Naive thymus-derived CD4-positive, alpha-beta T cell (primary cell): ENCODE measurements at regions not wholly inside any gene's neighbourhood (a gene's known extent, or its start where the extent isn't known, plus 50 kb on each side); places are given as distances from the start of the nearest gene placed in this dataset.
A peak's percentile ranks its signal among the peaks of the same experiment; 100 is the strongest.
"Not testable (repeated sequence)": the region's sequence is repeated elsewhere in the genome, so short reads cannot be mapped to it uniquely, and the experiment has no call there.

ENCODE experiments used
- ATAC-seq: fragments of 150-1000 bp; cut with Tn5 transposase; 2 replicates; pipeline ENCODE4 v1.10.0; 2021; ENCODE audit warnings: mild to moderate bottlenecking, moderate library complexity
- CTCF ChIA-PET: fragments of 350-600 bp; sonication (Branson Sonifier 250); formaldehyde crosslinking; loops from one replicate; lab custom pipeline; 2021; ENCODE audit warnings: antibody characterized with exemption; lab: Charles Lee
- POLR2A ChIA-PET: fragments of 350-600 bp; sonication (Branson Sonifier 250); formaldehyde crosslinking; loops from one replicate; lab custom pipeline; 2021; ENCODE audit warnings: antibody characterized with exemption, inconsistent platforms; lab: Charles Lee
- DNase-seq, 9 donors: peaks; one replicate each; pipeline versions ENCODE4 v3.0.0 to v3.0.0-alpha.2; 2020 to 2022; ENCODE audit warnings: mixed read lengths in 1 of 9
- H3K27ac ChIP-seq: one replicate; pipeline ENCODE4 v1.7.0; 2013; ENCODE audit warnings: mild to moderate bottlenecking, low read depth, low read length, moderate library complexity
- H3K27me3 ChIP-seq, 2 donors: one replicate each; pipeline ENCODE4 v1.7.0; 2013; ENCODE audit warnings: low read length in 2 of 2, mild to moderate bottlenecking in 2 of 2, moderate library complexity in 2 of 2; ENCODE audit not compliant: control insufficient read depth in 2 of 2, insufficient read depth in 2 of 2
- H3K36me3 ChIP-seq, 3 experiments: 1 replicate in 2 of 3; 2 replicates in 1 of 3; pipeline ENCODE4 v1.7.0; 2013; ENCODE audit warnings: low read length in 3 of 3, mild to moderate bottlenecking in 3 of 3, moderate library complexity in 1 of 3; ENCODE audit not compliant: insufficient read depth in 3 of 3, control insufficient read depth in 2 of 3
- H3K4me1 ChIP-seq, 2 donors: one replicate each; pipeline ENCODE4 v1.7.0; 2013; ENCODE audit warnings: low read length in 2 of 2, mild to moderate bottlenecking in 2 of 2, moderate library complexity in 1 of 2; ENCODE audit not compliant: control insufficient read depth in 2 of 2, insufficient read depth in 2 of 2
- H3K4me3 ChIP-seq: 2 replicates; pipeline ENCODE4 v1.7.0; 2013; ENCODE audit warnings: mild to moderate bottlenecking, low read length
- H3K9me3 ChIP-seq, 3 experiments: 1 replicate in 2 of 3; 2 replicates in 1 of 3; pipeline ENCODE4 v1.7.0; 2013; ENCODE audit warnings: low read length in 3 of 3; ENCODE audit not compliant: control insufficient read depth in 2 of 3
- H3K27ac Mint-ChIP-seq, 9 donors: one replicate each; pipeline ENCODE4 v1.8.0; 2020 to 2022; ENCODE audit warnings: mixed read lengths in 9 of 9, mild to moderate bottlenecking in 8 of 9, moderate library complexity in 5 of 9, inconsistent platforms in 2 of 9
- H3K27me3 Mint-ChIP-seq, 5 donors: one replicate each; pipeline ENCODE4 v1.8.0; 2021 to 2022; ENCODE audit warnings: mixed read lengths in 5 of 5, mild to moderate bottlenecking in 1 of 5
- H3K36me3 Mint-ChIP-seq, 5 donors: one replicate each; pipeline ENCODE4 v1.8.0; 2020 to 2022; ENCODE audit warnings: mixed read lengths in 5 of 5, mild to moderate bottlenecking in 3 of 5, inconsistent platforms in 1 of 5
- H3K4me1 Mint-ChIP-seq, 7 donors: one replicate each; pipeline ENCODE4 v1.8.0; 2020 to 2022; ENCODE audit warnings: mixed read lengths in 7 of 7, mild to moderate bottlenecking in 3 of 7, inconsistent platforms in 1 of 7
- H3K4me3 Mint-ChIP-seq, 10 donors: one replicate each; pipeline ENCODE4 v1.8.0; 2020 to 2022; ENCODE audit warnings: mild to moderate bottlenecking in 10 of 10, mixed read lengths in 10 of 10, moderate library complexity in 6 of 10, inconsistent platforms in 2 of 10
- H3K9me3 Mint-ChIP-seq, 11 donors: one replicate each; pipeline ENCODE4 v1.8.0; 2020 to 2022; ENCODE audit warnings: mixed read lengths in 11 of 11, mild to moderate bottlenecking in 4 of 11, inconsistent platforms in 1 of 11, moderate library complexity in 1 of 11
- intact Hi-C, 2 donors: fragments of 100-400 bp; cut with micrococcal nuclease; formaldehyde crosslinking; loops; one replicate each; pipeline ENCODE4 v1.15.1; 2023

DNA sequence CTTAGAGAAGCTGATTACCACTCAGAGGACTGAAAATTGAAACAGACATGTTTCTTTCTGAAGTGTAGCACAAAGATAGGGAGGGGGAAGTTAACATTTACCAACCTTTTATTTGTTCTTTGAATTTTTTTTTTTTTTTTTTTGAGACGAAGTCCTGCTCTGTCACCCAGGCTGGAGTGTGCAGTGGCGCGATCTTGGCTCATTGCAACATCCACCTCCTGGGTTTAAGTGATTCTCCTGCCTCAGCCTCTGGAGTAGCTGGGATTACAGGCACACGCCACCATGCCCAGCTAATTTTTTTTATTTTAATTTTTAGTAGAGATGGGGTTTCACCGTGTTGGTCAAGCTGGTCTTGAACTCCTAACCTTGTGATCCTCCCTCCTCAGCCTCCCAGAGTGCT lies 87.8 kb upstream of the AKAP13 start:
- intact Hi-C loops: loop anchor here in 1 of 2 donors (10.0 kb wide), 1 partner anchor 542 kb away; no protein-coding TSS in a partner anchor
- H3K9me3 ChIP-seq, H3K27me3 ChIP-seq, H3K9me3 Mint-ChIP-seq, H3K4me1 ChIP-seq, H3K27ac ChIP-seq, H3K36me3 Mint-ChIP-seq, ATAC-seq, DNase-seq, H3K36me3 ChIP-seq, H3K4me3 ChIP-seq, H3K4me3 Mint-ChIP-seq: not testable (repeated sequence)
- POLR2A ChIA-PET: interaction anchor here (0.6 kb wide), 1 partner anchor 128 kb away, joined by 3 read pairs; no protein-coding TSS in a partner anchor
- CTCF ChIA-PET: interaction anchor here (0.7 to 1.1 kb wide), 2 partner anchors 122 to 198 kb away, joined by 3 to 4 read pairs; no protein-coding TSS in a partner anchor
- Mint-ChIP-seq H3K4me1 (peaks cover 9 to 20% (median 13%) of the 10 kb centered on the region in 7 donors), H3K27ac (peak overlapping the region in 1 of 9 donors; percentile 33), H3K27me3 (peaks cover 0 to 29% (median 6%) of the 10 kb centered on the region in 5 donors)

DNA sequence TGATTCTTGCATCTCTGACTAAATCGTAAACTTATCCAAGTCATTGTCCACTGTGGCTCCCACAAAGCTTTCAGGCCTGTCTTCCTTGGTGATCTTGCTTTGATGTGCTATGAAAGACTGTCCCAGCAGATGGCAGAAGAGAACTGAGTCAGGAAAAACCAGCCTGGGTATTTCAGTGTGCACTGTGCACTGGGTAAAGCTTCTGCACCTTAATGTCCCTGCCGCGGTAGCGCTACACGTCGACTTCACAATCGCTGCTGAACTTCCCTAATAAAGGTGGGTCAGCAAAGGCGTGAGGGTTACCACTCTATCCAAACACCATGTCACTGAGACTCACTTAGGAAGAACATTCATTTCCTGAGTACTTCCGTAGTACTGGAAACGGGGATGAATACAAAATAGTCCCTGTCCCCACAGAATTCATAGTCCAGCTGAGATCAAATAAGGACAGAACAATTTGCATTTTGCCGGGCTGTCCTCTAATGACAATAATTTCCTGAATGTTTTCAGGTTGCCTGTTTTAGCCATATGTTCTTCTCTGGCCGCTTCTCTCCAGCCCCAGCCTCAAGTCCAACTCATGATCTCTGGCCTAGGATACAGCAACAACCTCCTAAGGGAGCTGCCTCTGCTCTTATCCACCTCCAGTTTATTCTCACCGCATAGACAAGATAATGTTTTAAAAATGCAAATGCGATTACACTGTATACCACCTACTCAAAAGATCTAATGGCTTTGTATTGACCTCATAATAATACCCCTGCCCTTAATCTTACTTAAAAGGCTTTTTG lies 83.6 kb upstream of the AKAP13 start:
- no peaks in the 10 kb centered on the region for H3K27me3 ChIP-seq
- H3K36me3 ChIP-seq: no peaks in the 10 kb centered on the region
- peak overlapping the region; percentile 5 to 78 (median 60) for H3K4me3 Mint-ChIP-seq
- no peak overlapping the region for H3K27ac ChIP-seq
- peak overlapping the region in 2 of 9 donors; percentile 12 to 62 for H3K27ac Mint-ChIP-seq
- ChIA-PET CTCF (interaction anchor here (0.6 to 3.1 kb wide), 25 partner anchors 12 to 545 kb away, joined by 3 to 60 read pairs (median 4); partner anchors contain the start of gene AKAP13), POLR2A (interaction anchor here (0.6 to 1.5 kb wide), 5 partner anchors 84 to 177 kb away, joined by 3 to 6 read pairs (median 4); partner anchors contain the start of gene AKAP13)
- H3K9me3 ChIP-seq: no peaks in the 10 kb centered on the region
- H3K36me3 Mint-ChIP-seq: no peaks in the 10 kb centered on the region
- H3K4me3 ChIP-seq: peak overlapping the region; percentile 20
- ATAC-seq (peak; percentile 98), DNase-seq (peak; percentile 19 to 79 (median 71))
- H3K4me1 Mint-ChIP-seq: peaks cover 7 to 22% (median 14%) of the 10 kb centered on the region in 7 donors
- no peaks in the 10 kb centered on the region for H3K4me1 ChIP-seq
- peaks cover 0 to 1% (median 0%) of the 10 kb centered on the region in 5 donors for H3K27me3 Mint-ChIP-seq
- intact Hi-C loops: loop anchor here (1.0 to 10.0 kb wide), 14 partner anchors 20 to 545 kb away; partner anchors contain the start of gene AKAP13 (in 1 of the 2)
- peaks cover 0 to 1% (median 0%) of the 10 kb centered on the region in 11 donors for H3K9me3 Mint-ChIP-seq

DNA sequence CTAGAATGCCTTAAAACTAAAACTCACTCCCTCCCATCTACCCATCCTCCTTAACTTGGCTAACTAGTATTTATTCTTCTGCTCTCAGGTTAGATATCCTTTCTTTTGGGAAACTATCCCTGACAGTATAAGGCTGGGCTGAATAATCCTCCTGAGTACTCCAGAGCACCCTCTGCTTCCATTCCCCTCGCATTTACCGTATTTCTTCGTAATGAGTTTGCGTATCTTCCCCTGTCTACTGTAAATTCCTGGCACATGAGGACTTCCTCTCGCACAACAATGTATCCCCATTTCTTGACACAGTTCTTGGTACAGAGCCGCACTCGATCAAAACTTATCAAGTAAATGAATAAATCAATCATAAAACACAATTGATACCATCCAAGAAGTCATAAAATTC lies 82.9 kb upstream of the AKAP13 start:
- ATAC-seq (no peak), DNase-seq (no peak)
- no peak overlapping the region for H3K27ac ChIP-seq
- H3K27me3 Mint-ChIP-seq: no peaks in the 10 kb centered on the region
- no peaks in the 10 kb centered on the region for H3K36me3 ChIP-seq
- CTCF ChIA-PET: interaction anchor here (0.8 to 3.1 kb wide), 8 partner anchors 20 to 544 kb away, joined by 3 to 60 read pairs (median 5); partner anchors contain the start of gene AKAP13
- H3K27ac Mint-ChIP-seq: no peak overlapping the region
- intact Hi-C loops: loop anchor here (2.0 to 10.0 kb wide), 8 partner anchors 19 to 545 kb away; no protein-coding TSS in a partner anchor
- no peaks in the 10 kb centered on the region for H3K27me3 ChIP-seq
- no peaks in the 10 kb centered on the region for H3K9me3 Mint-ChIP-seq
- POLR2A ChIA-PET: interaction anchor here (1.4 to 1.5 kb wide), 2 partner anchors 83 to 117 kb away, joined by 4 to 5 read pairs; partner anchors contain the start of gene AKAP13
- H3K4me3 ChIP-seq: no peak overlapping the region
- peak overlapping the region in 4 of 10 donors; percentile 5 to 74 (median 60) for H3K4me3 Mint-ChIP-seq
- H3K4me1 ChIP-seq: no peaks in the 10 kb centered on the region
- peaks cover 7 to 22% (median 14%) of the 10 kb centered on the region in 7 donors for H3K4me1 Mint-ChIP-seq
- H3K36me3 Mint-ChIP-seq: no peaks in the 10 kb centered on the region
- no peaks in the 10 kb centered on the region for H3K9me3 ChIP-seq

DNA sequence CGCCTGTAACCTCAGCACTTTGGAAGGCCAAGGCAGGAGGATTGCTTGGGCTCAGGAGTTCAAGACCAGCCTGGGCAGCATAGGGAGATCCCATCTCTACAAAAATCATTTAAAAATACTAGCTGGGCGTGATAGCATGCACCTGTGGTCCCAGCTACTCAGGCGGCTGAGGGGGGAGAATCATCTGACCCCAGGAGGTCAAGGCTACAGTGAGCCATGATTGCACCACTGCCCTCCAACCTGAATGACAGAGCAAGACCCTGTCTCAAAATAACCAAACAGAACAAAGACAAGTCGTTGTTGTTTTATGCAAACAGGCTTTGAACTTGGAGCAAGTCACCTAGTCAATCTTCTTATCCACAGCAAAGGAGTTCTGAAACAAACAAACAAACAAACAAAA lies 82.0 kb upstream of the AKAP13 start:
- no peaks in the 10 kb centered on the region for H3K27me3 Mint-ChIP-seq
- H3K4me1 Mint-ChIP-seq: peaks cover 7 to 22% (median 14%) of the 10 kb centered on the region in 7 donors
- CTCF ChIA-PET: interaction anchor here (0.9 to 1.8 kb wide), 3 partner anchors 18 to 235 kb away, joined by 3 to 10 read pairs (median 5); no protein-coding TSS in a partner anchor
- ATAC-seq (no peak), DNase-seq (no peak)
- no peaks in the 10 kb centered on the region for H3K9me3 ChIP-seq
- no peaks in the 10 kb centered on the region for H3K4me1 ChIP-seq
- H3K27ac ChIP-seq: no peak overlapping the region
- no peaks in the 10 kb centered on the region for H3K36me3 Mint-ChIP-seq
- H3K9me3 Mint-ChIP-seq: no peaks in the 10 kb centered on the region
- intact Hi-C loops: loop anchor here (5.0 to 10.0 kb wide), 5 partner anchors 189 to 544 kb away; no protein-coding TSS in a partner anchor
- no peak overlapping the region for H3K27ac Mint-ChIP-seq
- H3K27me3 ChIP-seq: no peaks in the 10 kb centered on the region
- H3K4me3 ChIP-seq: no peak overlapping the region
- no peak overlapping the region for H3K4me3 Mint-ChIP-seq
- POLR2A ChIA-PET: no interaction called here
- H3K36me3 ChIP-seq: no peaks in the 10 kb centered on the region

DNA sequence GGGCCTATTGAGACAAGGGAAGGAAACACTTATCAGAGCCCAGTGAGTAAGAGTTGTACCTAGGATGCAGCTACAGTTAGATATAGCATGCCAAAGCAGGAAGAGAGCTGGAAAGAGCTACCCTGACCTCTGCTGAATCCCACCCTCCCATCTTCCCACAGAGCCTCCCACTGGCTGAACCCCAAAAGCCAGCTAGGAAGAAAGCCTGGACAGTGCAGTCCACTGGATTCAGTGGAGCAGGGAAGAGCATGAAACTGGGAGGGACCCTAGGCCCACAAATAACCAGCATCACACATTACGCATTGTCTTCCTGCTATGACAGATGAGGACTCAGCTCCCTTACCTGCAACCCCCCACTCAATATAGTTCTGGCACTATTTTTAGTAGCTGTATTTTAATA lies 81.5 kb upstream of the AKAP13 start:
- Mint-ChIP-seq H3K27me3 (no peaks in the 10 kb centered on the region), H3K4me1 (peaks cover 7 to 22% (median 14%) of the 10 kb centered on the region in 7 donors), H3K9me3 (no peaks in the 10 kb centered on the region), H3K4me3 (no peak overlapping the region), H3K27ac (no peak overlapping the region), H3K36me3 (no peaks in the 10 kb centered on the region)
- POLR2A ChIA-PET: no interaction called here
- Histone ChIP-seq H3K27me3 (no peaks in the 10 kb centered on the region), H3K4me1 (no peaks in the 10 kb centered on the region), H3K27ac (no peak overlapping the region), H3K36me3 (no peaks in the 10 kb centered on the region), H3K4me3 (no peak overlapping the region), H3K9me3 (no peaks in the 10 kb centered on the region)
- DNase-seq: no peak
- intact Hi-C loops: loop anchor here (5.0 to 10.0 kb wide), 5 partner anchors 188 to 543 kb away; no protein-coding TSS in a partner anchor
- CTCF ChIA-PET: interaction anchor here (0.8 to 1.8 kb wide), 4 partner anchors 17 to 235 kb away, joined by 3 to 10 read pairs (median 4); no protein-coding TSS in a partner anchor
- ATAC-seq: no peak

DNA sequence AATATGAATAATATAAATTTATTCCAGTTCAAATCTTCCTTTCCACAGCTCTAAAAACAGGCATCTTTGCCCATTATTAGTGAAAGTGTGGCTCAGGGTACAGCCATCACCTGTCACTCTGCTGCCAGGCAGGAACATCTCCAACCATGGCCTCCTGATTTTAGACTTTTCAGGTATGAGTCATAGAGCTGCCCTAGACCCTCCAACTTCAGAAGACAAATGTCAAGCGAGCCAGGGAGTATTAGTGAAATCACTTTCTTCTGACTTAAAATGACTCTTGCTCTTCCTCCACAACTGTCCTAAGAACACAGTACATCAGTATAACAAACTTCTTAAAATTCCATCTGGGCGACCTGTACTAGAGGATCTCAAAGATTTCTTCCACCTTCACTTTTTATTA lies 78.1 kb upstream of the AKAP13 start:
- H3K36me3 Mint-ChIP-seq: no peaks in the 10 kb centered on the region
- POLR2A ChIA-PET: interaction anchor here (1.1 kb wide), 1 partner anchor 15 kb away, joined by 3 read pairs; no protein-coding TSS in a partner anchor

More for the DNA sequence above, 78.1 kb upstream of the AKAP13 start:
- no peak overlapping the region for H3K27ac ChIP-seq
- no peak overlapping the region for H3K4me3 ChIP-seq
- CTCF ChIA-PET: interaction anchor here (0.7 to 1.4 kb wide), 3 partner anchors 110 to 164 kb away, joined by 3 to 4 read pairs (median 3); no protein-coding TSS in a partner anchor
- no peaks in the 10 kb centered on the region for H3K27me3 Mint-ChIP-seq
- intact Hi-C loops: no loop called here
- no peak overlapping the region for H3K4me3 Mint-ChIP-seq
- ATAC-seq (no peak), DNase-seq (no peak)
- no peak overlapping the region for H3K27ac Mint-ChIP-seq
- H3K4me1 Mint-ChIP-seq: peaks cover 2 to 15% (median 5%) of the 10 kb centered on the region in 7 donors
- H3K4me1 ChIP-seq: no peaks in the 10 kb centered on the region
- no peaks in the 10 kb centered on the region for H3K9me3 Mint-ChIP-seq
- H3K9me3 ChIP-seq: no peaks in the 10 kb centered on the region
- H3K27me3 ChIP-seq: no peaks in the 10 kb centered on the region
- no peaks in the 10 kb centered on the region for H3K36me3 ChIP-seq
